Epithelial cell of prostate (primary cell): ENCODE measurements at regions not wholly inside any gene's neighbourhood (a gene's known extent, or its start where the extent isn't known, plus 50 kb on each side); places are given as distances from the start of the nearest gene placed in this dataset.
"Not testable (repeated sequence)": the region's sequence is repeated elsewhere in the genome, so short reads cannot be mapped to it uniquely, and the experiment has no call there.

Source experiments
- DNase-seq: peaks from one replicate; pipeline ENCODE4 v3.0.0-alpha.2; 2011; ENCODE audit warnings: low read depth, low spot score
- H3K27ac ChIP-seq: fragments of 450-650 bp; 2 replicates; pipeline ENCODE4 v1.5.1; 2017; ENCODE audit warnings: mild to moderate bottlenecking

- no peak for DNase-seq
- H3K27ac ChIP-seq, result no peak overlapping the region
Measured at GRCh38 chr5:110973510-110973909, 98.0 kb upstream of the TSLP start.

- H3K27ac ChIP-seq, result no peak overlapping the region
- DNase-seq, result no peak
Measured at GRCh38 chr5:110977915-110978314, 93.6 kb upstream of the TSLP start.

GRCh38 chr5:110985882-110986281, 85.6 kb upstream of the TSLP start:
- DNase-seq, result not testable (repeated sequence)

GRCh38 chr5:110987573-110987972, 83.9 kb upstream of the TSLP start:
- not testable (repeated sequence) for DNase-seq, H3K27ac ChIP-seq

More at GRCh38 chr5:110985882-110986281, 85.6 kb upstream of the TSLP start:
- not testable (repeated sequence) for H3K27ac ChIP-seq

GRCh38 chr5:110996742-110997141, 74.8 kb upstream of the TSLP start:
- DNase-seq, result no peak
- H3K27ac ChIP-seq, result no peak overlapping the region

GRCh38 chr5:111002036-111002435, 69.5 kb upstream of the TSLP start:
- no peak overlapping the region for H3K27ac ChIP-seq
- DNase-seq, result no peak

- H3K27ac ChIP-seq, result no peak overlapping the region
- DNase-seq, result no peak
Measured at GRCh38 chr5:111003623-111004022, 67.9 kb upstream of the TSLP start.

GRCh38 chr5:111004291-111004690, 67.2 kb upstream of the TSLP start:
- DNase-seq, result no peak
- no peak overlapping the region for H3K27ac ChIP-seq

GRCh38 chr5:111010783-111011182, 60.7 kb upstream of the TSLP start:
- H3K27ac ChIP-seq, result no peak overlapping the region

GRCh38 chr5:111013011-111013410, 58.5 kb upstream of the TSLP start:
- DNase-seq, result peak; percentile 8
- H3K27ac ChIP-seq, result peak overlapping the region; percentile 8

More at GRCh38 chr5:111010783-111011182, 60.7 kb upstream of the TSLP start:
- no peak for DNase-seq

GRCh38 chr5:111016801-111017200, 54.7 kb upstream of the TSLP start:
- no peak for DNase-seq

GRCh38 chr5:111017731-111018130, 53.8 kb upstream of the TSLP start:
- H3K27ac ChIP-seq, result no peak overlapping the region
- no peak for DNase-seq

More at GRCh38 chr5:111016801-111017200, 54.7 kb upstream of the TSLP start:
- H3K27ac ChIP-seq, result no peak overlapping the region
